Neural cell (in vitro differentiated cells): ENCODE measurements at regions not wholly inside any gene's neighbourhood (a gene's known extent, or its start where the extent isn't known, plus 50 kb on each side); places are given as distances from the start of the nearest gene placed in this dataset.

Experiments
- H2AFZ ChIP-seq: fragments of 200-600, 300-800 bp; sonication (generic), shearing (Covaris generic); 2 replicates; pipeline ENCODE4 v1.6.0; 2014; ENCODE audit warnings: low read depth, mild to moderate bottlenecking, antibody characterized with exemption, low read length, moderate library complexity
- H3F3A ChIP-seq: fragments of 200-600 bp; shearing (Covaris generic); 2 replicates; pipeline ENCODE4 v1.6.1; 2016; ENCODE audit warnings: mild to moderate bottlenecking, moderate library complexity, mixed read lengths, antibody characterized with exemption, low read length; ENCODE audit not compliant: insufficient read depth, poor library complexity, severe bottlenecking
- H3K27ac ChIP-seq: fragments of 200-600, 300-800 bp; sonication (generic), shearing (Covaris generic); 2 replicates; pipeline ENCODE4 v1.5.1; 2014; ENCODE audit warnings: mild to moderate bottlenecking, low read length, moderate library complexity
- H3K27me3 ChIP-seq: fragments of 300-800, 200-600 bp; sonication (generic), shearing (Covaris generic); 2 replicates; pipeline ENCODE4 v1.6.0; 2014; ENCODE audit warnings: mild to moderate bottlenecking, low read depth, low read length, moderate library complexity; ENCODE audit not compliant: insufficient read depth
- H3K36me3 ChIP-seq: fragments of 300-800, 200-600 bp; sonication (generic), shearing (Covaris generic); 2 replicates; pipeline ENCODE4 v1.5.1; 2014; ENCODE audit warnings: mild to moderate bottlenecking, antibody characterized with exemption, low read length, moderate library complexity; ENCODE audit not compliant: insufficient read depth
- H3K4me2 ChIP-seq: fragments of 300-800, 200-600 bp; sonication (generic), shearing (Covaris generic); 2 replicates; pipeline ENCODE4 v1.6.0; 2014; ENCODE audit warnings: mild to moderate bottlenecking, low read length
- H3K4me3 ChIP-seq: fragments of 300-800, 200-600 bp; sonication (generic), shearing (Covaris generic); 2 replicates; pipeline ENCODE4 v1.5.1; 2014; ENCODE audit warnings: mild to moderate bottlenecking, low read length, moderate library complexity
- H3K79me2 ChIP-seq: fragments of 200-600 bp; shearing (Covaris generic); replicated peaks from 2 replicates; pipeline ENCODE4 v1.6.0; 2014; ENCODE audit warnings: mild to moderate bottlenecking, low read length, moderate library complexity; ENCODE audit not compliant: insufficient read depth
- H3K9ac ChIP-seq: fragments of 300-800, 200-600 bp; sonication (generic), shearing (Covaris generic); 2 replicates; pipeline ENCODE4 v1.6.1; 2016; ENCODE audit warnings: mild to moderate bottlenecking, low read length, mixed read lengths
- H3K9me2 ChIP-seq: fragments of 200-600 bp; shearing (Covaris generic); 2 replicates; pipeline ENCODE4 v1.6.1; 2016; ENCODE audit warnings: mild to moderate bottlenecking, low read length, mixed read lengths; ENCODE audit not compliant: insufficient read depth
- H3K9me3 ChIP-seq: fragments of 200-600, 300-800 bp; sonication (generic), shearing (Covaris generic); 2 replicates; pipeline ENCODE4 v1.6.1; 2016; ENCODE audit warnings: mild to moderate bottlenecking, mixed run types, low read length, moderate library complexity, mixed read lengths
- H4K20me1 ChIP-seq: fragments of 200-600 bp; shearing (Covaris generic); 2 replicates; pipeline ENCODE4 v1.6.1; 2016; ENCODE audit warnings: mild to moderate bottlenecking, mixed run types; ENCODE audit not compliant: insufficient read depth
- EP300 ChIP-seq: fragments of 450-650 bp; conservative IDR thresholded peaks from 2 replicates; pipeline ENCODE4 v1.6.1; 2014; ENCODE audit warnings: antibody characterized with exemption, mild to moderate bottlenecking, moderate library complexity; ENCODE audit not compliant: poor library complexity, severe bottlenecking
- EZH2 ChIP-seq: fragments of 200-600, 300-800 bp; shearing (Covaris generic), sonication (generic); IDR thresholded peaks from 2 replicates; pipeline ENCODE4 v1.6.1; 2014; ENCODE audit warnings: antibody characterized with exemption, low read length, borderline replicate concordance, mild to moderate bottlenecking; ENCODE audit not compliant: insufficient read depth, poor library complexity, severe bottlenecking
- MXI1 ChIP-seq: fragments of 450-650 bp; conservative IDR thresholded peaks from 2 replicates; pipeline ENCODE4 v1.6.1; 2014; ENCODE audit warnings: antibody characterized with exemption, mild to moderate bottlenecking; ENCODE audit not compliant: poor library complexity, severe bottlenecking
- POLR2AphosphoS5 ChIP-seq: IDR thresholded peaks from 2 replicates; pipeline ENCODE4 v1.6.1; 2012
- RAD21 ChIP-seq: fragments of 450-650 bp; conservative IDR thresholded peaks from 2 replicates; pipeline ENCODE4 v1.6.1; 2014; ENCODE audit warnings: antibody characterized with exemption, mild to moderate bottlenecking, moderate library complexity
- SMC3 ChIP-seq: fragments of 450-650 bp; conservative IDR thresholded peaks from 2 replicates; pipeline ENCODE4 v1.6.1; 2014; ENCODE audit warnings: antibody characterized with exemption, mild to moderate bottlenecking, moderate library complexity; ENCODE audit not compliant: poor library complexity
- TAF1 ChIP-seq: IDR thresholded peaks from 2 replicates; pipeline ENCODE4 v1.6.1; 2012; ENCODE audit warnings: low read depth
- TF ChIP-seq, protein P1 (sequence below): fragments of 450-650 bp; IDR thresholded peaks from 2 replicates; pipeline ENCODE4 v1.5.1; 2014; ENCODE audit warnings: antibody characterized with exemption, mild to moderate bottlenecking, moderate library complexity; ENCODE audit not compliant: poor library complexity, severe bottlenecking
- TF ChIP-seq, protein P2 (sequence below): IDR thresholded peaks from 2 replicates; pipeline ENCODE4 v1.6.1; 2012; ENCODE audit warnings: borderline replicate concordance

DNA sequence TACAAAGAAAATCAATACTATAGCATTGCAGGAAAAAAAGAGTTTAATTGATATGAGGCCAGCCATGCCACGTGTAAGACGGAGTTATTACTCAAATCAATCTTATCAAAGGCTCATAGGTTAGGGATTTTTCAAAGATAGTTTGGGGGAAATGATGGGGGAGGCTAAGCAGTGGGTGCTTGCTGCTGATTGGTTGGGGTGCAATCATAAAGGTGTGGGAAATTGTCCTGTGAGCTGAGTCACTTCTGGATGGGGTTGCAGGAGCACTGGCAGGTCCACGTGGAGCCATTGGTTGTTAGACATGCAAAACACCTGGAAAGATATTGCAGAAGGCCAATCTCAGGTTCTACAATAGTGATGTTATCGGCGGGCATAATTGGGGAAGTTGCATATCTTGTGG is 319.2 kb upstream of the COBL start:
- TF ChIP-seq, protein P1, sequence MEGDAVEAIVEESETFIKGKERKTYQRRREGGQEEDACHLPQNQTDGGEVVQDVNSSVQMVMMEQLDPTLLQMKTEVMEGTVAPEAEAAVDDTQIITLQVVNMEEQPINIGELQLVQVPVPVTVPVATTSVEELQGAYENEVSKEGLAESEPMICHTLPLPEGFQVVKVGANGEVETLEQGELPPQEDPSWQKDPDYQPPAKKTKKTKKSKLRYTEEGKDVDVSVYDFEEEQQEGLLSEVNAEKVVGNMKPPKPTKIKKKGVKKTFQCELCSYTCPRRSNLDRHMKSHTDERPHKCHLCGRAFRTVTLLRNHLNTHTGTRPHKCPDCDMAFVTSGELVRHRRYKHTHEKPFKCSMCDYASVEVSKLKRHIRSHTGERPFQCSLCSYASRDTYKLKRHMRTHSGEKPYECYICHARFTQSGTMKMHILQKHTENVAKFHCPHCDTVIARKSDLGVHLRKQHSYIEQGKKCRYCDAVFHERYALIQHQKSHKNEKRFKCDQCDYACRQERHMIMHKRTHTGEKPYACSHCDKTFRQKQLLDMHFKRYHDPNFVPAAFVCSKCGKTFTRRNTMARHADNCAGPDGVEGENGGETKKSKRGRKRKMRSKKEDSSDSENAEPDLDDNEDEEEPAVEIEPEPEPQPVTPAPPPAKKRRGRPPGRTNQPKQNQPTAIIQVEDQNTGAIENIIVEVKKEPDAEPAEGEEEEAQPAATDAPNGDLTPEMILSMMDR: no peak
- TF ChIP-seq EZH2: no peak
- TF ChIP-seq MXI1: no peak
- TF ChIP-seq EP300: no peak
- TF ChIP-seq, protein P2, sequence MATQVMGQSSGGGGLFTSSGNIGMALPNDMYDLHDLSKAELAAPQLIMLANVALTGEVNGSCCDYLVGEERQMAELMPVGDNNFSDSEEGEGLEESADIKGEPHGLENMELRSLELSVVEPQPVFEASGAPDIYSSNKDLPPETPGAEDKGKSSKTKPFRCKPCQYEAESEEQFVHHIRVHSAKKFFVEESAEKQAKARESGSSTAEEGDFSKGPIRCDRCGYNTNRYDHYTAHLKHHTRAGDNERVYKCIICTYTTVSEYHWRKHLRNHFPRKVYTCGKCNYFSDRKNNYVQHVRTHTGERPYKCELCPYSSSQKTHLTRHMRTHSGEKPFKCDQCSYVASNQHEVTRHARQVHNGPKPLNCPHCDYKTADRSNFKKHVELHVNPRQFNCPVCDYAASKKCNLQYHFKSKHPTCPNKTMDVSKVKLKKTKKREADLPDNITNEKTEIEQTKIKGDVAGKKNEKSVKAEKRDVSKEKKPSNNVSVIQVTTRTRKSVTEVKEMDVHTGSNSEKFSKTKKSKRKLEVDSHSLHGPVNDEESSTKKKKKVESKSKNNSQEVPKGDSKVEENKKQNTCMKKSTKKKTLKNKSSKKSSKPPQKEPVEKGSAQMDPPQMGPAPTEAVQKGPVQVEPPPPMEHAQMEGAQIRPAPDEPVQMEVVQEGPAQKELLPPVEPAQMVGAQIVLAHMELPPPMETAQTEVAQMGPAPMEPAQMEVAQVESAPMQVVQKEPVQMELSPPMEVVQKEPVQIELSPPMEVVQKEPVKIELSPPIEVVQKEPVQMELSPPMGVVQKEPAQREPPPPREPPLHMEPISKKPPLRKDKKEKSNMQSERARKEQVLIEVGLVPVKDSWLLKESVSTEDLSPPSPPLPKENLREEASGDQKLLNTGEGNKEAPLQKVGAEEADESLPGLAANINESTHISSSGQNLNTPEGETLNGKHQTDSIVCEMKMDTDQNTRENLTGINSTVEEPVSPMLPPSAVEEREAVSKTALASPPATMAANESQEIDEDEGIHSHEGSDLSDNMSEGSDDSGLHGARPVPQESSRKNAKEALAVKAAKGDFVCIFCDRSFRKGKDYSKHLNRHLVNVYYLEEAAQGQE: no peak
- no peak for TF ChIP-seq TAF1
- no peak for TF ChIP-seq SMC3
- TF ChIP-seq RAD21: no peak
- TF ChIP-seq POLR2AphosphoS5: no peak
- no peak overlapping the region for H3K27ac ChIP-seq

DNA sequence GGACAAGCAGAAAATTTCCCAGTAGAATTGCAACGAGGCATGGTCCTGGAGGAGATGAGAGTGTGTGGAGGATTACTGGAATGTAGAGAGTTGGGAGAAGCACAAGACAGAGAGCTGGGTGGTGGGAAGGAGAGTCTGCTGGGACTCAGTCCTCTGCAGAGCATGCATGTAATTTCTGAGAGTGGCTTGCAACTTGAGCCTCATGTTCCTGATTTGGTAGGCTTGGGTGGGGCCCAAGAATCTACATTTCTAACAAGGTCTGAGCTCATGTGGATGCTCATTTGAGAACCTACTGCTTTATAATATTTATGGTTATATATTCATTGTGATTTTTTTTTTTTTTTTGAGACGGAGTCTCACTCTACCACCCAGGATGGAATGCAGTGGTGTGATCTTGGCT is 317.9 kb upstream of the COBL start:
- Histone ChIP-seq H3K27ac (no peak overlapping the region), H3K9ac (no peak overlapping the region), H2AFZ (no peak overlapping the region), H3K4me3 (no peak overlapping the region), H3F3A (no peaks in the 10 kb centered on the region), H3K79me2 (no peaks in the 10 kb centered on the region), H3K4me2 (no peak overlapping the region), H3K27me3 (no peaks in the 10 kb centered on the region), H3K36me3 (no peaks in the 10 kb centered on the region), H4K20me1 (no peaks in the 10 kb centered on the region), H3K9me2 (no peaks in the 10 kb centered on the region), H3K9me3 (no peaks in the 10 kb centered on the region)
- TF ChIP-seq, protein P2: no peak
- TF ChIP-seq POLR2AphosphoS5: no peak
- TF ChIP-seq SMC3: no peak
- TF ChIP-seq EP300: no peak
- TF ChIP-seq, protein P1: no peak
- TF ChIP-seq RAD21: no peak
- no peak for TF ChIP-seq MXI1
- TF ChIP-seq TAF1: no peak
- TF ChIP-seq EZH2: no peak

More for the DNA sequence above, 319.2 kb upstream of the COBL start:
- H4K20me1 ChIP-seq: no peaks in the 10 kb centered on the region
- no peaks in the 10 kb centered on the region for H3K79me2 ChIP-seq
- no peaks in the 10 kb centered on the region for H3K9me2 ChIP-seq
- H3K27me3 ChIP-seq: no peaks in the 10 kb centered on the region
- H3K9ac ChIP-seq: no peak overlapping the region
- no peak overlapping the region for H3K4me3 ChIP-seq
- no peaks in the 10 kb centered on the region for H3K9me3 ChIP-seq
- H3K36me3 ChIP-seq: no peaks in the 10 kb centered on the region
- H3F3A ChIP-seq: no peaks in the 10 kb centered on the region
- H2AFZ ChIP-seq: no peak overlapping the region
- H3K4me2 ChIP-seq: no peak overlapping the region
